RPMI7951 (cell line): ENCODE measurements at regions not wholly inside any gene's neighbourhood (a gene's known extent, or its start where the extent isn't known, plus 50 kb on each side); places are given as distances from the start of the nearest gene placed in this dataset.
A peak's percentile ranks its signal among the peaks of the same experiment; 100 is the strongest.

Source experiments
- DNase-seq: peaks from one replicate; pipeline ENCODE4 v3.0.0-alpha.2; 2012; ENCODE audit warnings: low read depth

DNA sequence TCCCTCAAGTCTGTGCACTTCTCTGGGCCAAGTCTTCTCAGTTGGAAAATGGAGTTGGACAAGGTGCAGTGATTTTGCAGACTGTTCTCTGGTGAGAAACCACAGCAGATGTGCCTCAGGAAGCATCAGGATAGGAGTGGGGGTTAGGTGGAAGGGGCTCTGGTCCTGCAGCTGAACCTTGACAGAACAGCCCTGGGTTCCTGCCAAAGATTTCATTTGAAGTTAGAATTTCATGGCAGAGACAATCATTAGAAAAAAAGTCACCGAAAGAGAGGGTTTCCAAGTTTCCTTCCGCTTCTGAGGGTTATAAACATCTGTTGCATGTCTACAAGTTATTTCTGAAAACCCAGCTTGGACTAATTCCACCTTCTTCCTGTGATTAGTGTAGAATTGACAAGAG is 80.4 kb upstream of the IRX3 start:
- peak; percentile 86 for DNase-seq

DNA sequence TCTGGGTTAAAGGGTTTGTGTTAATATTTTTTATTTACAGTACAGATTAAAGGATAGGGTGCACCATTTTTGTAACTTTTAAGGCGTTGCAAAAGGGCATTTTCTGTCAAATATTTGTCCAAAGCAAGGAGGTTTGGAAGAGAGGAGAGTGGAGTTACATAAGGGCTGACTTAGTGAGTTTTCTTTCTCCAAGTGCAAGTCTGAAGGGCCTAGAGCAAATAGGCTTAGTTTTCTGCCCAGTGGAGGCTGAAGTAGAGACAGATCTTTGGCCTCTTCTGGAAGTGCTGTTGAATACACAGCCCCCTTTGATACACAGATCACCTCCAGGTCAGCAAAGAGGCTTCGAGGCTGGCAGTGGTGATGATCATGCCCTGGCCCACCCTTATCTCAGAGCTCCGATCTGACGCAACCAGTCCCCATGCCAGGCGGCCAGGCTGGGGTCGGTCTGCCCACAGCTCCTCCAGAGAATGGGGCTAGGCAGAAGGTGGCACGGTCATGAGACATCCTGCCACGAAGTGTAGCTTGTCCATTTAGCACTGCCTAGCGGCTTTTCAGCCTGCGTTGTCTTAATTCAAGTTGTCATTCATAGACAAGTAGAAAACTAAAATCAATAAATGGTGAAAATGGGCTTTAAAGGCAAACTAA is 79.5 kb upstream of the IRX3 start:
- no peak for DNase-seq

DNA sequence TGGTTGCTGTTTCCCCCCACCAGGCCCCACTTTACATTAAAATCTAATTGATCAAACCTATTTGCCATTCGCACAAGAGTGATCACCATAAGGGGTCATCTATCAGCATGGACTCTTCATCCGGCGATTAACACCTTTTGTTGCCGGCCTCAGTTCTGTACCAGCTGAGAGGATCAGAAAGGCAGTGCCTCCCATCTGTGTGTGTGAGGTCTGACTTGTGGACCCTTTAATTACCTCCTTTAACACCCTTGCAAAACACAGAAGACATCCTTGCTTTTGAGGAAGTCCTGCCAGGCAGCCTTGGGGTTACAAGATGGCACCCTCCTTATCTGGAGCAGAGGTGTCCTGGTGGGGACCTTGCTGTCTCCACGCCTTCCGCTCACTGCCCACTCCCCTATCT is 77.2 kb upstream of the IRX3 start:
- no peak for DNase-seq

DNA sequence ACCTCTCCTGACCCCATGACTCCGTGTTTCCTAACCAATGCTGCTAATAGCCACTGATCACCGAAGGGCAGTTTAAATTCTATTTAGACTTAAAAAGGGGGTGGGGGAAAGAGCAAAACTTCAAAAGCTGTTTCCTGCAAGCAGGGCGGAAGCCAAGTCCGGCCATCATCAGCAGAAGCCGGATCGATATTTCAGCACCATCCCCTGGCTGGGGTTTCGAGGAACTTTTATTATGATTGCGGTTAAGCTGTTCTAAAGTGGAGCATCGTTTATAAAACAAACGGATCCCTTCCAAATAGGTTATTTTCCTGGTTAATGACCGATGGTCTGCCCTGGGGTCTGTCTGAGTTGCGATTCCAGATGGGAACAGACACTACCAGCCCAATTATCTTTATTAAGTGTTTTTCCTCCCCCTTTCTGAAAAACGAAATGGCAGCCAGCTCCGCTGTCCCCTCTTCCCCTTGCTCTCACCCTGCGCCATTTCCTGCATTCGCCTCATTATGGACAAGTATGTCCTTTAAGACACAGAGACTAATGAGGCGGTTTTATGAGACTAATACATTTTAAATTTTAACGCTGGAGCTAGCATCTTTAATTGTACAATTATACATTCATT is 76.1 kb upstream of the IRX3 start:
- DNase-seq = no peak

DNA sequence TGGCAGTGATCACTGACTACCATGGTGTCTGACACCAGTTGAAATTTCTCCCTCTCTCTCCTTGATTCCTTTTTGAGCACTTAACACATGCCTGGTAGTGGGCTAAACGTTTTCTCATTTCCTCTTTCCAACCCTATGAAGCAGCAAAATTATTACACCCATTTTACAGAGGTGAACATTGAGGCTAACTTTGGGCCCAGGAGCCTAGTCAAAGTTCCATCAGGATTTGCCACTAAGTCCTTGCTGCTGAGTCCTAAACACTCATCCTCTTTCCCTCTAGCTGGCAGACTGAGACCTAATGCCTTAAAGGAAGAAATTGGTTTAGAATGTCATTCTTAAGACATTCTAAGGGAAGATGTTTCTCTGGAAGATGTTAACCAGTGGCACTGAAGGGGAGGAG is 74.7 kb upstream of the IRX3 start:
- no peak for DNase-seq

DNA sequence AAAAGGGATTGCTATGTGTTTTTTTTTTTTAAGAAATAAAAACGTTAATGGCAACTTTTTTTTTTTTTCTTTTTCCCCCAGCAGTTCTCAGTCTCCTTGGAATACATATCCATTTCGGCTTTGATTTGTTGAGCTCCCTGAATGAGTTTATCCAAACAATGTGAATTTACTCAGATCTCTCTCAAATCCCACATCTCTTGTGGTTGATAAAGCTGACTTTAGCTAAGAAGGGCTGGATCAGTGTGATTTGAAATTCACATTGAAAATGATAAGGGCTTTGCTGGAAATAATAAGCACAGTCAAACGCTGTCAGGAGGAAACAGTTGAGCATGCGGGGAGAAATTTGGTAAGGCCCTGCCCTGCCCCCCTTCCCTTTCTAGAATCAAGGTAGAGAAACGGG is 74.1 kb upstream of the IRX3 start:
- DNase-seq = no peak

DNA sequence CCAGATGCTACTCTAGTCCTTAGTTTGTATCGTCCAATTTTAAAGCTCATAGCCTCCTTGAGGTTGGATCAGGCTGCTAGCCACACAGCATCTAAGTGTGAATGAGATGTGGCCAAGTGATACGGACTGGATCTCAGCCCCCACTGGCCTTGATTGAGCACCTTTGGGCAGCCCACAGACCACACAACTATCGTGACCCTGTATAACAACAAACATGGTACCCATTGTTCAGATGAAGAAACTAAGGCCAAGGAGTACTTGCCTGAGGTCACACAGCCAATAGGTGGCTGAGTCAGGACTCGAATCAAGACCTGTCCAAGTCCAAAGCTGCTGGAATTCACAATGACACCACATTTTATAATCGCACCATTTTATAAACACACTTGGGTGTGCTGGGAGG is 73.0 kb upstream of the IRX3 start:
- no peak for DNase-seq

DNA sequence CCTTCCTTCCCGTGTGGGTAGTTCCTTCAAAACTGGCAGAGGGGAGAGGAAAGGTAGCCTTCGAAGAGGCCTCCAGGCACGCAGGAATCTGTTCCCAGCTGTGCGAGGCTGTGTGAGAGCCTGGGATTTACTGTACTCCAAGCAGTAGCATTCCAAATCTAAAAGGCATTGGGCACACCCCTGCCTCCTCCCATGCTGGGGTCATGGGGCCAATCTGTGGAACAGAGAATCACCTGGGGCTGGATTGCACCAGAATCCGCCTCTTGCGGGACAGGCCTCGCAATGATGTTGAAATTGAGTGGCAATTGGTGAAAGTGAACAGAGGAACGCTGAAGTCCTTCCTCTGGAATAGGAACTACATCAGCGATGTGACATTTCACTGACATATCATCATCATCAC is 72.5 kb upstream of the IRX3 start:
- DNase-seq = no peak

DNA sequence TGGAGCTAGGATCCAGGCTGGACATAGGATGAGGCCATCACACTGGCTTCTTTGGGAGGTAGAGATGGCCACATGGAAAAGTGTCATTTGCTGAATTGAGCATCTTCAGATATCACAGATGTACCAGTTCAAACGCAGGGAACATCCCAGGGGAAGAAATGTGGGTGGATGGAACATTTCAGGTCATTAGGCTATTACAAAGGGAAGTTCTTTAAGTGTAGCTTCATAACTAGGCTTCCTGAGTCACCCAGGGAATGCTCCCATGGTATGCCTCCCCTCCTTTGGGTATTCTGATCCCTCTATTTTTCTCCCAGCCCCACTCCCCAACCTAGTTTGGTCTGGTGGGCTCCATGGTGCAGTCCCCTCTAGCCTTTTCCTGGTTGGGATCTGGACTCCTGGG is 69.8 kb upstream of the IRX3 start:
- DNase-seq = no peak

DNA sequence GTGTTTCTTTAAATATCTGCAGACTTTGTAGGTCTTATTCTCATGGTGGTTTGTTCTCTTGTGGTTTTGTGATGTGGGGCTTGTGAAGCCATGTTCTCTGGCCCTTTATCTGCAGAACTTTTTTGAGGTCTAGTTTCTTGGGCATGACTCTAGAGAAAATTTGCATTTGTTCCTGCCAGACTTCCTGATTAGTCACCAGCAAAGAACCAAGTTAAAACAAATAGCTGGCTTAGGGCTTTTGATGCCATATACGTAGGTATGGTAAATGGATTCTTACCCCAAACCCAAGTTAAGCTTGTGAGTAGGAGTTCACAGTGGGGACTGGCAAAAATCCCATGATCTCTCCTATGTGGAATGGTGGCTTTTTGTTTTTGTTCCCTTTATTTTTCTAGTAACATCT is 68.7 kb upstream of the IRX3 start:
- DNase-seq = peak; percentile 94

DNA sequence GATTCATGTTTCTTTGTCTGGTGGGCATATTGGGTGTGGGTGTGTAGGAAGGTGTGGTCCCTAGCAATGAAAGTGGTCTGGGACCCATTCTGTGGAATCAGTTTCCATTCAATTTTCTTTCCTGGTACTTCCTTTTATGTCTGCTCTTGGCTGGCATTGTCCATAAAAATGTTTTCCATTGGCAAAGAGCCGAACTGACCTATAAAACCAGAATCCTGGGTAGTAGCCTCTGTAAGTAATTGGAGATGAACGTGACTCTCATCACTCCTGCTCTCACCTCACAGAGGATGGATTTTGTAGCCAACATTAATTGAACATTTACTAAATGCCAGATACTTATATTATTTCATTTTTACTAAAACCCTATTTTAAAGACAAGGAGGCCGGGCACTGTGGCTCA is 66.5 kb upstream of the IRX3 start:
- no peak for DNase-seq

DNA sequence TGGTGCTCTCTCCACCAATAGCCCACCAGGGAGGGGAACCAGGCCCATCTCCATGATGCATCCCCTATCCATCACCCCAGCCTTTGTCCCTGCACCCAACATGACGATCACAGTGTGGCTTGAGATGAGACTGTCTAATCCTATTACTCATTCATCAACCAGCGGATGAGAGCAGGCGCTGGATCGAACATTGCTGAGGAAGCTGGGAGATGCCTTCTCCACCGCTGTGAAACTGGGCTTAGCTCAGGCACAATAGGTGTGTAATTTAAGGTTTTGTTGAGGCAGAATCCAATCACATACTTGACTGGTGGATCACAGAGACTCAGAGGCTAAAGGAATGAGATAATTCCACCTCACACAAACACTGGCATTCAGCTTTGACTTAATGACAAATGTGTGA is 64.6 kb upstream of the IRX3 start:
- DNase-seq = no peak

DNA sequence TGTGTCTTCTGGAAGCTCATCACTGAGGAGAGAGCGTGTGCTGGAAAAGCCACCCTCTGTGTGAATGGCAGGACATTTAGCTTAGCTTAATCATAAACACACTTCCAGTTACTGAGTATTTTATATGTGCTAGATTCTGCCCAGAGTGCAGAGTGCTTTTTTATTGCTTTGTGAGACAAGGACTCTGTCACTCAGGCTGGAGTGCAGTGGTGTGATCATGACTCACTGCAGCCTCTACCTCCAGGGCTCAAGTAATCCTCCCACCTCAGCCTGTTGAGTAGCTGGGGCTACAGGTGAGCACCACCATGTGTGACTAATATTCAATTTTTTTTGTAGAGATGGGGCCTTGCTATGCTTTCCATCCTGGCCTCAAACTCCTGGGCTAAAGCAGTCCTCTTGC is 61.4 kb upstream of the IRX3 start:
- DNase-seq = peak; percentile 49

DNA sequence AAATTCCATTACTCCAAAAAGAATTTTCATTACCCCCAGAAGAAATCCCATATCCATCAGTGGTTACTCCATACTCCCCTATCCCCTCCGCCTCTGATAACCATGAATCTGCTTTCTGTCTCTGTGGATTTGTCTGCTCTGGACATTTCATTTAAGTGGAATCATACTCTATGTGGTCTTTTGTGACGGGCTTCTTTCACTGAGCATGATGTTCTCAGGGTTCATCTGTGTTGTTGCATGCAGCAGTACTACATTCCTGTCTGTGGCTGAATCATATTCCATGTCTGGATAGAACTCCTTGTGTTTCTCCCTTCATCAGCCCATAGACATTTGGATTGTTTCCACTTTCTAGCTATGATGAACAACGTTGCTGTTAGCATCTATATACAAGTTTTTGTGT is 59.5 kb upstream of the IRX3 start:
- no peak for DNase-seq

DNA sequence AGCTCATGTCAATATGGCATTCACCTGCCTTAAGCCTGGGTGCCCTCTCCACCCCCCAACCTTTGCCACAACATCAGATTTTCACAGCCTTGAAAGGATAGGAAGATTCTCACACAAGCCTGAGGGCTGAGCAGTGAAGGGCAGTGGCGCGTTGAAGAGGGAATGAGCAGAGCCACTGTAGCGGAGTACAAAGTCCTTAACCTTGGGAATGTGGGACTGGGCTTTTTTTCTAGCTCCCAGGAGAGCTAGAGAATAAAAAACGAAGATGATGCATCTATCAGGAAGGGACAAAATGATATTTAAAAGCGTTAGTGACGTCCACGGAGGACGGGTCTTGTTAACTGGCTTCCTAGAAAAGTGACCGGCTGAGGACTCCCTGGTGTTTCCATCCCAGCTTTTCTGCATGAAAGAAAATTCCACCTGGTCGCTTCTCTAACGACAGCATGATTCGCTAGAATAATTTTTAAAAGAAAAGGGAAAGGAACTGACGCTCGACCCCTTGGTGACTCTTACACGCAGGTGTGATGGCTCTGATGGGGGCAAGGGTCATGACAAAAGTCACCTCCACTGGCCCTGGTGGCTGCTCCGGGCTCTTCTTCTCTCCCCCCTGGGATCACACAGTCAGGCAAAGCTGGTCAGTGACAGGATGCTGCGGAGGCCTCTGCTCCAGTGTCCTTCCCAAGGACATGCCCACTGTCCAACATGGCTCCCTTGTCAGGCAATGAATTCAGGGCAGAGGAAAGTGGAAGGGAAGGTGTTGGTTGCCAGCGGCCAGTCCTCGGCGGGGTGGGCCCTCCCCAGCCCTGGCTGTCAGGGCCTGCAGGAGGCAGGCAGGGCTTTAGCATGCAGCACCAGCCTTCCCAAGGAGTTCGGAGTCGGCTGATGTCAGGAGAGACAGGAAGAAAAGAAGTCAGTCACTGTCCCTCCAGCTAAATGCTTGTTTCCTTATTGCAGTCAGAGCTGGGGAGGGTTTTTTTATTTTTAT is 58.4 kb upstream of the IRX3 start:
- no peak for DNase-seq

DNA sequence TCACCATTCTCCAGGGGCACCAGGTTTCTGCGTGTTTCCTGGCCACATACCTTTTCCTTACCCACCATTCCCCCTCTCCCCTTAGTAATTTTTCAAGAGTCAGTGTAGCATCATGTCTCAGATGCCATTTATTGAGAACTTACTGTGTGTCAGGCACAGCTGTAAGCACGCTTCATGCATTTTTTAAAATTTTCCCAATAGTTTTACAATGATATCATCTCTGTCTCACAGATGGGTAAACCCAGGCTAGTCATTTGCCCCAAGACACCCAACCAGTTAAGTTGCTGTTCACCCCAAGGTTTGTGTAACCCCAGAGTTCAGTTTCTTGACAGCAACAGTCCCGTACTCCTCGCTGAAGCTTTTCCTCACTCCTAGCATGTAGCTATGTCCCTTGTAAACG is 56.4 kb upstream of the IRX3 start:
- peak; percentile 31 for DNase-seq

DNA sequence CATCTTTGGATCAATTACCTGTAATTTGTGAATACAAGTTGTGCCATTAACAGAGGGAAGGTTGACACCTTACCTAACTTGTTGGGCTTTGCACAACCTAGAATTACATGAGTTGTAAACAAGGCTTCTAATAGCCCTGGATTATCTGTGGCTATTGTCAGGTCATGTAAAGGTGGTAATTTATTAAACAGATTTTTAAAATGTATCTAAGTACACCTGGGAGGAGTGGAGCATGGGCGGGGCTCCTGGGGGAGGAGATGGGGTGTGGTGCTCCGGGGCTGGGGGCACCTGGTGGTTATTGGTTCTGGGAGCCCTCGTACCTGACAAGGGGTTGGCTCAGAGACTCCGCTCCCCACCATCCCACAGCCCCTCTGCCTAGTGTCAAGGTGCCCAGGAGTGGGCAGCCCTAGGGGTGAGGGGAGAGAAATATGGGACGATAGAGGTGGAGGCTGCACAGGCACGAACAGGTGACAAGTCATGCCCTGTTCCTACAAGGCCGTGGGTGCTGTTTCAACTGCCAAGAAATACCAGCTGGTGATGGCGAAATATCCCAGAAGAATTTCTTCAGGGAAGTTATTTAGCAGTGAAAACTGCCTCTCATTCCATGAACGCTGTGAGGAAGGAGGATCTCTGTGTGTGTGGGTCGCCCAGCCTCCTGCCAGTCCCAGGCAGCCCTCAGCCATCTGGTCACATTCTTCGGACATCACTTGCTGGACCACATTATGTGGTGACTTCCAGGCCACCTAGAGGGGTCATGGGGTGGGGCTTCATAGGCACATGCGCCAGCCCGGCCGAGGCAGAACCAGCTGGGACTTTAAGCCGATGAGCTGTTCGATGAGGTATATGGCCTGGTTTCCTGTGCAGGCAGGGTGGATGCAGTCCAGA is 55.5 kb upstream of the IRX3 start:
- peak; percentile 69 for DNase-seq

DNA sequence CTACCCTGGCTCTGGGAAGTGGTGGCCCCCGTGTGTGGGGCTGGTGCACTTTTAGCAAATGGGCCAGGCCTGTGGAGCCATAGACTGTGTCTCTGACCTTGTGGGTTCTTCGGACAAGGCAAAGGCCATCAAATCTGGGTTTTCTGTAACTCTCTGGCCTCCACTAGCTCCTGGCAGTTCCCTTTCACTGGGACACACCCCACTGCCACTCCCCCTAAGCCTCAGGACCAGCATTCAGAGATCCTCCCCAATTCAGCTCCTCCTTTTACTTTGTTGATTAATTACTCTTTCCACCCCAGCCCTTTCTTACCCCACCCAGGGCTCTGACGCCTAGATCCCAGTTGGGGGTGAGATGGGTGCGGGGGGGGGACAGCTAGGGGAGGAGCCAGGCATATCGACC is 53.9 kb upstream of the IRX3 start:
- DNase-seq = no peak

DNA sequence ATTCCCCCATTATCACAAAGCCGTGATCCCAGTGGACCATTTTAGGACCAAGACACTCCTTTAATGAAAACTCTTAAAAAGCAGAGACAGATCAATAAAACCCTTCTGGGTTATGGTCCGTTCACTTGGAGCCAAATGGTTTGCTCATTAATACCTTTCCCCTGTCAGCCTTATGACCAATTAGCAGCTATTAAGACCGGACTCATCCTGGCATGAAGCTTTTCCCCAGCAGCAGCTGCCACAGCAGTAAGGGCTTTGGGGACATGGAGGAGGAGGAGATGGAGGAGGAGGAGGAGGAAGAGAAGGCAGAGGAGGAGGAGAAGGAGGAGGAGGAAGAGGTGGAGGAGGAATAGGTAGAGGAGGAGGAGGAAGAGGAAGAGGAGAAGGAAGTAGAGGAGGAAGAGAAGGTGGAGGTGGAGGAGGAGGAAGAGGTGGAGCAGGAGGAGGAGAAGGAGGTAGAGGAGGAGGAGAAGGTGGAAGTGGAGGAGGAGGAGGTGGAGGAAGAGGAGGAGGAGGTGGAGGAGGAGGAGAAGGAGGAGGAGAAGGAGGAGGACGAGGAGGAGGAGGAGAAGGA is 50.1 kb upstream of the IRX3 start:
- no peak for DNase-seq
